ENCODE measurements at regions not wholly inside any gene's neighbourhood (a gene's known extent, or its start where the extent isn't known, plus 50 kb on each side); places are given as distances from the start of the nearest gene placed in this dataset.
"Not testable (repeated sequence)": the region's sequence is repeated elsewhere in the genome, so short reads cannot be mapped to it uniquely, and the experiment has no call there.

- DNase-seq, result no peak
Observed at GRCh38 chr2:12613137-12613835, 103.5 kb upstream of the TRIB2 start.

GRCh38 chr2:12615509-12615908, 101.2 kb upstream of the TRIB2 start:
- DNase-seq, result no peak

GRCh38 chr2:12616456-12617156, 100.1 kb upstream of the TRIB2 start:
- no peak for DNase-seq

GRCh38 chr2:12617366-12617765, 99.4 kb upstream of the TRIB2 start:
- DNase-seq, result no peak

- no peak for DNase-seq
Observed at GRCh38 chr2:12617853-12618252, 98.9 kb upstream of the TRIB2 start.

GRCh38 chr2:12618576-12618975, 98.2 kb upstream of the TRIB2 start:
- no peak for DNase-seq

- no peak for DNase-seq
Observed at GRCh38 chr2:12619975-12620374, 96.8 kb upstream of the TRIB2 start.

- no peak for DNase-seq
Observed at GRCh38 chr2:12620759-12621158, 96.0 kb upstream of the TRIB2 start.

GRCh38 chr2:12623051-12623450, 93.7 kb upstream of the TRIB2 start:
- DNase-seq, result no peak

- no peak for DNase-seq
Observed at GRCh38 chr2:12624384-12624783, 92.4 kb upstream of the TRIB2 start.

GRCh38 chr2:12624905-12625598, 91.7 kb upstream of the TRIB2 start:
- DNase-seq, result no peak

- DNase-seq, result not testable (repeated sequence)
Observed at GRCh38 chr2:12628541-12628940, 88.2 kb upstream of the TRIB2 start.

- DNase-seq, result no peak
Observed at GRCh38 chr2:12636837-12637581, 79.7 kb upstream of the TRIB2 start.

- DNase-seq, result no peak
Observed at GRCh38 chr2:12637754-12638153, 79.0 kb upstream of the TRIB2 start.

GRCh38 chr2:12641441-12641840, 75.3 kb upstream of the TRIB2 start:
- no peak for DNase-seq

- DNase-seq, result no peak
Observed at GRCh38 chr2:12642332-12642731, 74.4 kb upstream of the TRIB2 start.

GRCh38 chr2:12642859-12643258, 73.9 kb upstream of the TRIB2 start:
- DNase-seq, result no peak

GRCh38 chr2:12649602-12650400, 66.9 kb upstream of the TRIB2 start:
- no peak for DNase-seq

- no peak for DNase-seq
Observed at GRCh38 chr2:12651641-12652040, 65.1 kb upstream of the TRIB2 start.

- no peak for DNase-seq
Observed at GRCh38 chr2:12652723-12653122, 64.0 kb upstream of the TRIB2 start.

GRCh38 chr2:12657560-12657959, 59.2 kb upstream of the TRIB2 start:
- DNase-seq, result no peak

GRCh38 chr2:12658310-12658945, 58.3 kb upstream of the TRIB2 start:
- DNase-seq, result no peak

All from DMS79 treated with DMSO at 0.1 percent for 48 hours (cell line).